NOMO-1 treated with DMSO at 0.1 percent for 48 hours (cell line): ENCODE measurements at regions not wholly inside any gene's neighbourhood (a gene's known extent, or its start where the extent isn't known, plus 50 kb on each side); places are given as distances from the start of the nearest gene placed in this dataset.
"Not testable (repeated sequence)": the region's sequence is repeated elsewhere in the genome, so short reads cannot be mapped to it uniquely, and the experiment has no call there.

Experiments
- DNase-seq: peaks from one replicate; lab custom pipeline; 2025; ENCODE audit not compliant: unreplicated experiment; lab: John Stamatoyannopoulos, UW

DNA sequence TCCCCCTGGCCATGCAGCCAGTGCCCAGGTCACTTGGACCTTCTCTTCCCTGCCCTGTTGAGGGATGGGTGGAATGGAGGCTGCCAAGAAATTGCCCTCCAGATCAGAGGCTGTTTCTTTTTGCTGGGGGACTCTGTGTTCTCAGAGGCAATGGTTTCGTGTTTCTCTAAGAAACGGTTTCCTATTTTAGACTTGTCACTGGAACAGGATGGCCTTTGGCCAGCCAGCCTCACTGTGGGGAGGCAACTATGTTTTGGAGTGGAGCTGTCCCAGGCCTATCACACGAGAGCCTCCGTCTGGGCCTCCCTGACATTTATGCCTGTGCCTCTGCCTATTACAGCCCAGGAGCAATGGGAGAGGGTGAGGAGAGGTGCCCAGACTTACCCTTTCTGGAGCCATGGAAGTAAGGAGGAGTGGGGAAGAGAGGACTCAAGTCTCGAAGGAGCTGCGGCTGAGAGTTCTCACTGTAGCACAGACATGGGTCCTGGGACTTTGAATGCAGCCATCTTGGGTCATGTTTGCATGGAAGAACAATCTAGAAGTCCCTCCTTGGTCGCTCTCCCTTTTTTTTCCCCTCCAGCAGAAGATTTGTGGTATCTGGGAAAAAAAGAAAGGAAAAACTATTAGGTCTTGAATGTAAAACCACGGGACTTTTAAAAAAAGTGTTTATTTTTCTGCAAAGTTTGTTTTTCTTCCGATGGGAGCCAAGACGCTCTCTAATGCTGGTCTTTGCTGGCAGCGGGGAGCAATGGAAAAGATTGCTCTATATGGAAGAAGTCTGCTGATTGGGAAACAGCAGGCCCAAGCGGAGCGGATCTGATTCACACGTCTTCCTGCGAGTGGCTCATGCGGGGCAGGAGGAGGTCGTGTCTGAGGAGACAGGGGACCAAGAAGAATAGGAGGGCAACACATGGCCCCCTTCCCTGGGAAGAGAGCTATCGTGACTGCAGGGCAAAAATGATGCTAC is 219.2 kb downstream of the FOXD2 start:
- no peak for DNase-seq

- no peak for DNase-seq
These were observed 220.5 kb downstream of the FOXD2 start for GRCh38 chr1:47658161-47658920.

GRCh38 chr1:47659146-47659545 is 221.3 kb downstream of the FOXD2 start:
- DNase-seq, result no peak

DNA sequence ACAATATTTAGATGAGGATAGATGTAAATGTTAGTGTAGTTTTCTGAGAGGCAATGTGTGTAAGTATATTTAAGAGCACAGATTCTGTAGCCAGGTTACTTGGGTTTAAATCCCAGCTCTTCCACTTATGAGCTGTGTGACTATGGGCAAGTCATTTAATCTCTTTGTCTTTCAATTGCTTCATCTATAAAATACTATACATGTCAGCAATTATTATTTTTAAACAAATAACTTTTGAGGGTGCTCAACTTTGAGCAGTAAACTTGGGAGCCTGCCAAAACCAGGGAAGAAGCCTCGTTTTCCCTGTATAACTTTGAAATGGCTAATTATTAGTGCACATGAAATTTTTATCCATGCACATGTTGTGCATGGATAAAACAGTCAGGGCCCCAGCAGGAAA is 222.8 kb downstream of the FOXD2 start:
- DNase-seq, result no peak

GRCh38 chr1:47661040-47661439 is 223.2 kb downstream of the FOXD2 start:
- no peak for DNase-seq

GRCh38 chr1:47662068-47662467 is 224.2 kb downstream of the FOXD2 start:
- no peak for DNase-seq

GRCh38 chr1:47663286-47663685 is 225.4 kb downstream of the FOXD2 start:
- DNase-seq, result no peak

GRCh38 chr1:47664356-47664755 is 226.5 kb downstream of the FOXD2 start:
- no peak for DNase-seq

DNA sequence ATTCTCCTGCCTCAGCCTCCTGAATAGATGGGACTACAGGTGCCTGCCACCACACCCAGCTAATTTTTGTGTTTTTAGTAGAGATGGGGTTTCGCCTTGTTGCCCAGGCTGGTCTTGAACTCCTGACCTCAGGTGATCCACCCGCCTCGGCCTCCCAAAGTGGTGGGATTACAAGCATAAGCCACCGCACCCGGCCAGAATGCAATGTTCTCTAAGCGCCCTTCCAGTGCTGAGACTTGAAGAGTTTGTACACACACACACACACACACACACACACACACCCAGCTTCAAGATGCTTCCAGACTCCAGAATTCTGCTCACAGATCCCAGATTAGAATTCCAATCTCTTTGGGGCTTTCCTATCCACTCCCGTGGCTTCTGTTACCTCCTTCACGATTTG is 227.1 kb downstream of the FOXD2 start:
- not testable (repeated sequence) for DNase-seq

- no peak for DNase-seq
These were observed 231.3 kb downstream of the FOXD2 start for GRCh38 chr1:47669081-47669585.

GRCh38 chr1:47672622-47673021 is 234.8 kb downstream of the FOXD2 start:
- no peak for DNase-seq

GRCh38 chr1:47674189-47674588 is 236.3 kb downstream of the FOXD2 start:
- no peak for DNase-seq

GRCh38 chr1:47675047-47675675 is 237.3 kb downstream of the FOXD2 start:
- no peak for DNase-seq

GRCh38 chr1:47675721-47676120 is 237.9 kb downstream of the FOXD2 start:
- DNase-seq, result no peak

DNA sequence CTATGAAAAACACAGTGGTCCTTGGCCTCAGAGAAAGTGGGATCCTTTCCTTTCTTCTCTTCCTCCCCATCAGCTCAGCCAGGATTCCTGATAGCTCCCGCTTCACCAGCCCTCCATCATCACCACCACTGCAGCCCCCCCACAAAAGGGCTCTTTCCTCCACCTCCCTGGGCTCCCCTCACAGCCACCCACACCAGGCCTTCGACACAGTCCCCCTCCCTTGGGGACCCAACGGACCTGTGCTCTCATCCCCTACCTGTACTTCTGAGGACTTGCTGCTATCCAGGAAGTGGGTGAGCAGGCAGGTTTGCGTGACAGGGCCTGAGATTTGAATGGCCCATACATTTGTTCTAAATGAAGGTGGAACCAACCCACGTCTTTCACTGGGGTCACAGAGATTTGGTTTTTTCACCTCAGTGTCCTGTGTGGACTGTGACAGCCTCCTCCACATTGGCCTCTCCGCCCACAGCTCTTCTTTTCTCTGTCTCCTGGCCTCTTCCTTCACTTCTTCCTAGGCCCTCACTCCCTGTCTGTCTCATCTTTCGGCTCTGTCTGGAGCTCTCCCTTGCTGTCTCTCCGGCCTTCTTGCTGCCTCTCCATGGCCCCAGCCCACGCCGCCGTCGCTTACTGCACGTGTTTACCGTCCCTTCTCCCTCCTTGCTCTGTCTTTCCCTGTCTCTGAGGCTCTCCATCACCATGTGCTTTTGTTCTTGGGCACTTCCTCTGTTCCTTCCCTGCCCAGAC is 238.6 kb downstream of the FOXD2 start:
- DNase-seq, result no peak

DNA sequence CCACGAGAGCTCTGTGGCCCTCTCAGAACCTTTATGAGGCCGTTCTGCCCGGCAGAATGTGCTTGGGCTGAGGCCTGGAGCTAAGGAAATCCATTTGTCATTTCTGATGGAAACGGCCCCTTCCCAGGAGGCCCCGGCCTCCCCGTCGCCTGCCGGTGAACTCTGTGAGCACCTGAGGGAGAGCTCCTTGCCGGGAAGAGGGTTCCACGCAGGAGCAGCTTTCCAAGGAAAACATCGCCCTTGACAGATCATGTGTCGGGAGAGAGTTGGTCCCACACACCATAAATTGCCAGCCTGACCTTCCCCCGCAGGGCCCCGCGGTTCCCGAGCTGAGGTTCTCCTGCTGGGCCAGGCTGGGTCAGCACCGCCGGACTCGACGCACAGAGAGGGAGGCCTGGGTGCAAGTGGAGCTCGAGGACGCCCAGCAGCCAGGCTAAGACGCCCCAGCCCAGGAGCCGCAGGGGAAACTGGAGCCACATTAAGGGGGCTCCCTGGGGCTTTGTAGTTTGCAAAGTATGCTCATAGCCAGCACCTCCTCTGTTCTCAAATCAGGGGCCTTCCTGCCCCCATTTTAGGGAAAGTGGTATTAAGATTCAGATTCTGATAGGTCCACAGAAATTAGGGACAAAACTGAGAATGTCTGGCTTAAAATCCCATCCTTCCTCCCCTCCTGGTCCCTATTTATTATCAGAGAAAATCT is 239.5 kb downstream of the FOXD2 start:
- DNase-seq, result no peak

DNA sequence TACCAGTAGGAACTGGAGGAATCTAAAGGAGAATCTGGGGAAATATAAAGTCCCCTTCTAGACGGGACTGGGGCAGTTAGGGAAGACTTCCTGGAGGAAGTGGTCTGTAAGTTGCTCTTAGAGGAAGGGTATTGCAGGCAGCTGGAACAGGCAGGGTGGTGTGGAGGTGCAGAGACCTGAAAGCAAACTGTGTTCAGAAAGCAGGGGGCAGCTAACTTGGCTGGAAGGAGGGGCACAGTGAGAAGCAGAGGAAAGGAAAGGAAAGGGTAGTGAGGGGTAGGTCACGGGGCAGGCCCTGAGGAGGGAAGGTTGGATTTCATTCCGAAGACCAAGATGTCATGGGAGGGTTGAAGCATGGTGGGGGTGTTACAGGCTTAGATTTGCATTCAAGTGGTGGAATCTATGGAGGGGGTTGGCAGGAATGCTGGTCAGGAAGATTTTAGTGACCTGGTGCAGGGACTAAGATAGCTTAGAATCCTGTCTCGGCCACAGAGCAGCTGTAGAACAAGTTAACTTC is 240.7 kb downstream of the FOXD2 start:
- no peak for DNase-seq

DNA sequence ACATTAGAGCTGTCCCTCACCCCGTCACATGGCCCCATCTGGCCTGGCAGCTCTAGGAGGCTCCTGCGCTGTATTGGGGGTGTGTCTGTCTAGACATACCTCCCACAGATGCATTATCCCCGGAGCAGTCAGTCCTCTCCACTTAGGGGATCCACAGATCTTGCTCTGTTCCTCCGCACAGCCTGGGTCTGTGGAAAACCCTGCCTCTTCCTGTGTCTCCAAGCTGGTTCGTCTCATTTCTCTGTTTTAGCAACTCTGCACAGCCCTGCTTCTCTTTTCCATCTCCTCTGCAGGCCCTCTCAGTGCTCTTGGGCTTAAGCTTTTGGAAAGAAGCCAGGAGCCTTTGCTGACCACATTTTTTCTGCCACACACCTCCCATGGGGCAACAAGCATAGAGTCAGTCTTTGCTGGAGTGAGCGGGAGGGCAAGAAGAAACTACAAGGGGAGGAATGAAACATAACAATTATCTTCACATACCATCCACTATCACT is 241.5 kb downstream of the FOXD2 start:
- DNase-seq, result no peak

- no peak for DNase-seq
These were observed 242.0 kb downstream of the FOXD2 start for GRCh38 chr1:47679826-47680225.
